DMS53 treated with DMSO at 0.1 percent for 48 hours (cell line): ENCODE measurements at regions not wholly inside any gene's neighbourhood (a gene's known extent, or its start where the extent isn't known, plus 50 kb on each side); places are given as distances from the start of the nearest gene placed in this dataset.
"Not testable (repeated sequence)": the region's sequence is repeated elsewhere in the genome, so short reads cannot be mapped to it uniquely, and the experiment has no call there.

Source experiments
- DNase-seq: peaks from one replicate; lab custom pipeline; 2025; ENCODE audit not compliant: unreplicated experiment; lab: John Stamatoyannopoulos, UW

GRCh38 chr6:73983367-73983766, 287.4 kb downstream of the CD109 start:
- no peak for DNase-seq

GRCh38 chr6:73980096-73980495, 284.1 kb downstream of the CD109 start:
- no peak for DNase-seq

- DNase-seq = no peak
Observed at GRCh38 chr6:73978330-73978729, 282.3 kb downstream of the CD109 start.

- not testable (repeated sequence) for DNase-seq
Observed at GRCh38 chr6:73972518-73972917, 276.5 kb downstream of the CD109 start.

GRCh38 chr6:73969971-73970970, 274.3 kb downstream of the CD109 start:
- DNase-seq = peak; percentile 73

DNA sequence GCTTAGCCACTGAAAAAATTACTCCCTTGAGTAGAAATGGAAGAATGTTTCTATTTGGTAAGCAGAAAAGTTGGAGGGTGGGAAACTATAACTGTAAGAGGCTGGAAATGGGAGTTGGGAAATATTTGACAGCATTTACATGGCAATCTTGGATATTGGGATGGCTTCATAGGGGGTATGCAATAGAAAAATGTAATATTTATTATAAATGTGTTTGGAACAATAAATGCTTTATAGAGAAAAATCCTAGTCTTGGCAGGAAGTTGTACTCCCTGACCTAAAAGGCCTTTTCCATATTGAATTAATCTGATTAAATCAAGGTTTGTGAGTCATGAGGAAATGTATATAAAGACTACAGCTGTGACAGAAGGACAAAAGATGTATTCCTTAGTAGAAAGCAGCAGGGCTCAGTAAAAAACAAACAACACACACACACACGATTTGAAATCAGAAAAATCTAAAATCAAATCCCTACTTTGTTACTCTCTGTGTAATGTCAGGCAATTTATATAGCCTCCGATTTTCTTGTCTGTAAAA, 272.3 kb downstream of the CD109 start:
- DNase-seq = no peak

DNA sequence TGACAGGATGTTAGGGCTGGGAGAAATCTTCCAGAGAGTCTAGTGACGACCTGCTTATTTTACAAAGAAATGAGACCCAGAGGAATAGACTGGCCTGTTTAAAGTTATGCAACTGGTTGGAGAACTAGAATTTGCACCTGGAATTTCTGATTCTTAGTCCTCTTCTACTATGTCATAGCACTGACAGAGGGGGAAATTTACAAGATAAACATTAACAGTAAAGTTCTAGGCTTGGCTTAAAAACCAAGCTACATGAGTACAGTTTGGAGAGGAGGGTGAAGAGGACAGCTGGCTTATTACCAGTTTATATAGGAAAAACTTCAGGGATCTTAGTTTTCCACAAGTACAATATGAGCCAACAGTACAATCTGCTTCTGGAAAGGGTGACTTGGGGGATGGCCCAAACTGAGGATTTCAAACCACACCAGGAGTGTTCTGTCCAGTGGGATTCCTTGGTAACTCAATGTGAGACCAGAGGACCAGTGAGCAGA, 269.6 kb downstream of the CD109 start:
- no peak for DNase-seq

DNA sequence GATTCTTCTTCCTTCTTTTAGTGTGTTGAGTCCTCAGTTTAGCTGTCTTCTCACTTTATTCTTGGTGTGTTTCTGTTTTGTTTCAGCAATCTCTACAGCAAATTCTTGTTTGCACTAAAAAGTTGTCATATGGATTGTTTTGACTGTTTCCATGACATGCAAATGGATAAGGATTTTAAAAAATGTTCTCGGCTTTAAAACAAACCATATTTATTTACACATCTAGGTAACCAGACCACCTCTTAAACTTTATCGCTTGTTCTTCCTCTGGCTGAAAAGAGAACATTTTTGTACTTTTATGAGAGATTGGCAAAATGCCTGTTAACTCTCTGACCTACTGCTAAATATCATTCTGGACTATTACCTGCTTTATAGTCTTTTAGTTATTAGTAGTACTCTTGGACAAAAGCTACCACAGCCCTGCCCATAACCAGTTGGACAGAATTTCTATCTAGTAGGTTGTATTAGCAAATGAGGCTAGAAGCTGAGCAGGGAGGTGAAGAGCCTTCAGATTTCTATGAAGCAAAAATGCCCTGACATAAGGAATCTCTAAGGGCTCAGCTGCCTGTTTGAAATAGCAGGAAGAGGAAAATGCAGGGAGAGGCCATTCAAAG, 268.3 kb downstream of the CD109 start:
- no peak for DNase-seq

DNA sequence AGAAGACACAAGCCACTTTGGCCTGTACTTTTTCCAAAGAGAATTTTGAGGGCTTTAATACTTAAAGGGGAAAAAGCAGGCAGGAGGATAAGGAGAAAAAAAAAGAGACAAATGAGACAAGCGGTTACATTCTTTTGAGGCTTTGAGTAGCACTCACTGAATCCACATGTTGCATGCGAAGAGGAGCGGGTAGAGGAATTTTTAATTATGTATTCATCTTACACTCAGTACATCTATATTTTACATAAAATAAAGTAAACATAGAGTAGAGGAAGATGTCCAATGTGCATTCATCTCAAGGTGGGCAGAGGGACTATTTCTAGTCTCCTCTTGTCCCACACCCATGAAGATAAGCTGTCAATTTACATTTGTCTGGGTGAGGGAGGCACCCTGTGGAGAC, 266.9 kb downstream of the CD109 start:
- no peak for DNase-seq

- DNase-seq = no peak
Observed at GRCh38 chr6:73956305-73956704, 260.3 kb downstream of the CD109 start.

GRCh38 chr6:73955800-73956199, 259.8 kb downstream of the CD109 start:
- no peak for DNase-seq

- DNase-seq = peak; percentile 26
Observed at GRCh38 chr6:73954881-73955280, 258.9 kb downstream of the CD109 start.

- DNase-seq = no peak
Observed at GRCh38 chr6:73951183-73951582, 255.2 kb downstream of the CD109 start.

- no peak for DNase-seq
Observed at GRCh38 chr6:73943930-73944652, 248.1 kb downstream of the CD109 start.

DNA sequence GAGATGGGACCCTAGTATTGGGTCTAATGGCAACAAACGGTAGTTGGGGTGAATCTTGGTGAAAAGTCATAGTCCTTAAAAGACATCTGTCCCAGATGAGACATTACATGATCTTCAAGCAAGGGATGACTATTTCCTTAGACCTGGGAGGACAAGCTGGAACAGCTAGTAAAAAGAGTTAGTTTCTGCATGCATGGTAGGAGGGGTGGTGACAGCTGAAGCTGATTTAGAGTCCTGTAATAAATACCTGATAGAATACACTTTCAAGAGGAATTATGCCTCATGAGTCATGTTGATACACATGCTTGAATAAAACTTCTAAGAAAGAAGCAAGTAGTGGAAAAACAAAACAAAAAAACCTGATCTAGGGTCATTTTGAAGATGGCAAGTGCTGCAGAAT, 247.4 kb downstream of the CD109 start:
- DNase-seq = no peak

DNA sequence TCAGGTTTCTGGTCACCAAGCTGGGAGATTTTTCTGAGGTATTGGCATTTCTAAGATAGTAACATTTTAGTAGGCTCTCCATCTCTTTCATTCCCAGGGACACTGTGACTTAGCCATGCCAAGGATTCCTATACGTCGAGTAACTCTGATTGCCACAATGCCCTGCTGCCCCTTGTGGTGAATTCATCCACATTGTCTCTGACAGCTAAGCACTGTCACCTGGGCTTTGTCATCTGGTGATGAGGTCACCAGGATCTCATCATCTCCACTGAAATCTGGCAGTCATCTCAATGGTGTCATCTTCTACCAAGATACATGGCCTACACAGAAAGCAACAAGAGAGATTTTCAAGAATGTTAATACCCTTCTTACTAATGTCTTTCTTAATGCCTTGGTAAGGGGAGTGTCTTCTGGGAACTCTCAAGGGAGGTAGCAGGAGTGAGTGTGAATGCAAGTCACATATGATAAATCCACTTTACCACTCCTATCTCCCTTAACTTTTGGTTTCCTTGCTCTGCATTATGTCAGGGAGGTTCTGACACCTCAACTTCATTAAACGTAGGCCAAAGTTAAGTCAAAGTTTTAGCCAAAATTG, 246.7 kb downstream of the CD109 start:
- peak; percentile 68 for DNase-seq

DNA sequence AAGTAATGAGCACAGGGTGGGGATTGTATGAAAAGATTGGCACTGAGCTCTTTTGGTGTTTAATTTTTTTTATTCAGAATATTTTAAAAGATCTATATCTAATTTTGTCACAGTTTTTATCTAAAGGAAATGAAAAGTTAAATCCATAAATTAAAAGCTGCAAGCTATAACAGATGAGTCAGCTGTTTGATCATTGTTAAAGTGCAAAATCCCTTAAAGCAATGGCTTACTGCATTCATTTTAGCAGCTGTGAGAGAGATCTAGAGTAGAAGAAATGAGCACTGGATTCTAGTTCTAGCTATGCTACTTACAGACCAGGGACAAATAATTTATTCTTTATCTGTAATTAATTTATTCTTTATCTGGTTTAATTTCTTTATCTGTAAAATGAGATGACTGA, 245.9 kb downstream of the CD109 start:
- DNase-seq = no peak

- DNase-seq = no peak
Observed at GRCh38 chr6:73937805-73938204, 241.8 kb downstream of the CD109 start.

DNA sequence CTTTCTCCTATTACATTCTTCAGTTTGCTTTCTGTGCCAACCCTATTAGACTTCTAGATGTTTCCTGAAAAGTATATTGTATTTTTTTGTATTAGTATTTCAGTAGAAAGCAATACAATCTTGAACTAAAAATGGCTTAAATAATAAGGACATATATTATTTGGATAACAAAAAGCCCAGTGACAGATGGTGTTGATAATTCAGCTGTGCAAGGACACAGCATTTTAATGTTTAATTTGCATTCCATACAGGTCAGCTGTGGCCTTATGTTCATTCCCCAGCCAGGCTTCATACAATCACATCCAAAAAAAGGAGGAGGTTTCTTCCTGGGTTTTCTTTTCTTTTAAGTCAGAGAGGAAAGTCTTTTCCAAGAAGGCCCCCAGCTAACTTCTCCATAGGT, 236.9 kb downstream of the CD109 start:
- no peak for DNase-seq

GRCh38 chr6:73929405-73929804, 233.4 kb downstream of the CD109 start:
- no peak for DNase-seq

DNA sequence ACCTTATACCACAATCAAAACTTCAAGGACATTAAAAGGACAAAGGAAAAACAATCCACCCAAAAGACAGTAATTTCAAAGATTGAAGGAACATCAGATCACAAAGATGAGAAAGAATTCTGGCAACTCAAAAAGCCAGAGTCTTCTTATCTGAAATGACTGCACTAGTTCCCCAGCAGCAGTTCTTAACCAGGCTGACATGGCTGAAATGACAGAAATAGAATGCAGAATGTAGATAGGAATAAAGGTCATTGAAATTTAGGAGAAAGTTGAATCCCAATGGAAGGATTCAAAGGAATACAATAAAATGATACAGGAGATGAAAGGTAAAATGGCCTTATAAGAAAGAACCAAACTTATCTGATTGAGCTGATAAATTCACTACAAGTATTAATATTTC, 231.4 kb downstream of the CD109 start:
- no peak for DNase-seq
